NCI-H1436 treated with DMSO at 0.1 percent for 48 hours (cell line): ENCODE measurements at regions not wholly inside any gene's neighbourhood (a gene's known extent, or its start where the extent isn't known, plus 50 kb on each side); places are given as distances from the start of the nearest gene placed in this dataset.

ENCODE experiments used
- DNase-seq: peaks from one replicate; lab custom pipeline; 2025; lab: John Stamatoyannopoulos, UW

DNA sequence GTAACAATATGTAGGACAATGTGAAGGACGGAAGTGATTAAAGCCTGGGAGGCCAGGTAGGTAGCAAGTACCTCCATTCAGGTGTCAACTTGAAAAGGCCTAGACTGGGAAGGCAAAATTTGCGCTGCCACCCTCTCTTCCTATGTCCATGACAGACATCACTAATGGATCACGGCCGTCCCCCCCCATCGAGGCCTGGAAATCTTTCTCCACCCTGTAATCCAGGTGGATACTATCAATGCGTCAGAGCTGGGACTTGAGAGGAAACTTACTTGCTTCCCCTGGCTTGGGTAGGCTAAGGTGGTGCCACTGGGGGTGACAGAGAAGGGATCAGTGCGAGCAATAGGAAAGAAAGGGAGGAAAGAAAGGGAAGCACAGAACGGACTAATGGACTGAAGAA, 156.1 kb downstream of the SALL1 start:
- no peak for DNase-seq

DNA sequence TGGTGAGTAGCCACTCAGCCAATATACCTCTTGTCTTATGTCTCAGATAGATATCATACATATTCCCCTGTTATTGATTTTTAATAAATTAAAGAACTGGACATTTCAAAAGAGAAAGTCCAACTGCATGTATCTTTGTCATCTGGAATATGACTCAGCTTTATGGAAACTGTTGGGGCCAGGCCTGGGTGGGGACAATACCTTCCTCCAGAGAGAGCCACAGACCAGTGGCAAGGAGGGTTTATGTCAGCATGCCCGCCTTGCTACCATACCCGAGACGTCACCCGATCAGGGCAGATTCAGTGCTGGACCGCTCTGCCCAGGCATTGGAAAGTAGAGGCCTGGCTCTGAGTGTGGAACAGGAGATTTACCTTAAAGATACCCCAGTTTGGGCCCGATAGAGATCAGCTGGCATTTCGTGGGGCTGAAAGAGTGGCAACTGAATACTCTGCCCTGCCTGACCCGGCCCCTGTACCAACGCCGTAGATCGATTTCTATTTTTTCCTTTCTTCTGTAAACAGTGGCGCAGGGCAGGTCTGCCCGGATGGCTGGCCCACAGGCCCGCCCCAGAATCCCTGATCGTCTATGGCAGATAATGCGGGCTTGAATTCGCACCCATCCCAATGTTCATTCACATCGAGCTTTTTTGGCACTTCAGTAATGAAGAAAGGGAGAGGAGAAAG, 158.6 kb downstream of the SALL1 start:
- no peak for DNase-seq

DNA sequence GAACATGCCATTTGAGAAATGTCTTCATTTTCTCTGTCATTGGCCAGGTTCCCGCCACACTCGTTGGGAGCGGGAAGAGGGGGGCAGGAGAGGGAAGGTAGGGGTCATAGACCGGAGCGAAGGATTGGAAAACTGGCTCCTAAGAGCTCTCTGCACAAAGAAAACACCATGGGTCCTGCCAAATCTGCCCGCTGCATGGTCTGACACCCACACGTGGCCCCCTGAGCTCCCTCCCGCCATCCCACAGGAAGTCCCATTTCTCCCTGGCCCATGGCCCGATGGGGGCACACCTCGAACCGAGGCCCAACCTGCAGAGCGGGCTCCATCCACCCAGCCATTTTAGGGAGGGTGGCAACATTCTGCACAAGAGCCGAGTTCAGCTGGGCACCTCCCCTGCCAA, 159.6 kb downstream of the SALL1 start:
- no peak for DNase-seq

DNA sequence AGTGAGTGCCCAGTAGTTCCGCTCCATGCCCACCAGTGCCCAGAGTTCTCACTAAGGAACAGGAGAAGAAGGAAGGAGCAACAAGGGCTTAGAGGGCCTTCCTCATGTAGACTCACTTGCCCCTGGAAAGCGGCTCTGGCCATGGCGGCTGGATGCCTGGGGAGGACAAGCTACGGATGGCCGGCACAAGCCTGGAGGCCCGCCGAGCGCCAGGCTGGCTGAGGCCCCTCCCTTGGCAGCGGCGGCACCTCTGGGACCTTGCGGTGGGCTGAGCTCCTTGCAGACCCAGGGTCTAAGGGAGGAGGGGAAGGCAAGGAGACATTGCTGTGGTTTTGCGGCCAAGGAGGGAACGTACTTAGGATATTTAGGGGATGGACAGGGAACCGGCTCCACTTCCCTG, 160.1 kb downstream of the SALL1 start:
- no peak for DNase-seq

DNA sequence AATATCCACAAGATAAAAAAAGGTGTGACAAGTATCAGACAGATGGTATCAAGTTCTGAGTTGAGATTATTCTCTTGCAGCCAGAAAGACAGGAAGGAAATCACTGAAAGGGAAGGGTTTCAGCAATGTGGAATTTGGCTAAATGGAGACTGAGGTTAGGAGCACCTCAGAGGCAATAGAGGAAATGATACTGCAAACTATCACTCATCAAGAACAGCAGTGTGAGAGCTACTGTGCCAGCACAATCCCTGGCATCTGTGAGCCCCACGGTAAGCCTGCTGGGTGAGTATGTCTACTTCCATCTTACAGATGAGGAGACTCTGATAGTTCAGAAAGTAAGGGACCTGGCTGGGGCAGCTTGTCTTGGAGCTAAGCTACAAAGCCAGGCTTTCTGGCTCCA, 162.0 kb downstream of the SALL1 start:
- DNase-seq = no peak

DNA sequence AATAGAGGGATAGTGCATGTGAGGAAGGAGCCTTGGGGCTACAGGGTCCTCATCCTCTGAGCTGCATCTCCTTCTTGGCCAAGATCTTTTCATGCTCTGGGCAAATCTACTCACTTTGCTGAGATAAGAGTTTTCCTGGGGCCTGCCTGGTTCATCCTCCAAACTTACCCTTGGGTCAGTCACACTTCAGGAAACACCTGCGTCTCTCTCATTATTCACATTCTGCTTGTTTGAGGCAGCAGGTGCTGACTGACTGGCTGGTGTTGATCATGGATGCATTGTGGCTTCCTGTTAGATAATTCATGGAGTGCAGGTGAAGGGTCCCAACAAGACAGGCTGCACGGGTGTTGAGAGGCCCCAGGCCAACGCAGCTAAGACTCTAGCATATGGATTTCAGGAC, 162.6 kb downstream of the SALL1 start:
- DNase-seq = no peak

DNA sequence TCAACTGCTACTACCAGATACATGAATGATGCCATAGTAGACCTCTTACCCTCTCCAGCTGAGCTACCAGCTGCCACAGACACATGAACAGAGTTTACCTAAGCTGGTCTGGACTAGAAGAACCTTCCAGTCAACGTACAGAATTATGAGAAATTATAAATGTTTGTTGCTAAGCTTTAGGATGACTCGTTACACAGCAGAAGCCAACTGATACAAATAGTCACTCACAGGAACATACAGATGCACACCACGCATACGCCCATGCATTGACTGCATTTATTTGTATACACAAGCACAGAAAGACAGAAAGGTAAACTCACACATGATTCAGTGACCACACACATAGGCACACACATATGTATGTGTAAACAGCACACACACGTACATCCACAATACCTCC, 164.6 kb downstream of the SALL1 start:
- DNase-seq = no peak

DNA sequence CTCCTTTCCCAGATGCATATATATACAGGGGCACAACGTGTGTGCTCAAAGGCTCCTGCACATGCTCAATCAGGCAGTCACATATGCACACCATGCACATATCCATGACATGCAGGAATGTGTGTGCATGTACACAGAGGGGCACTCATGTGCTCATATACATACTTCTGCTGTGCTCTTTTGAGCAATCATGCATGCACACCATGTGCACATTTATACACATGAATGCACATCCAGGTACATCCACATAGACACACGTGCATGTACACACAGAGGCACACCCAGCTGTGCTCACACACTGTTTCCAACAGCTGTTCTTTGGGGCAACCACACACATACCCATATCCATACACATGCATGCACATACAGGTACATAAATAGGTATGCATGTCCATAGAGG, 165.3 kb downstream of the SALL1 start:
- no peak for DNase-seq

DNA sequence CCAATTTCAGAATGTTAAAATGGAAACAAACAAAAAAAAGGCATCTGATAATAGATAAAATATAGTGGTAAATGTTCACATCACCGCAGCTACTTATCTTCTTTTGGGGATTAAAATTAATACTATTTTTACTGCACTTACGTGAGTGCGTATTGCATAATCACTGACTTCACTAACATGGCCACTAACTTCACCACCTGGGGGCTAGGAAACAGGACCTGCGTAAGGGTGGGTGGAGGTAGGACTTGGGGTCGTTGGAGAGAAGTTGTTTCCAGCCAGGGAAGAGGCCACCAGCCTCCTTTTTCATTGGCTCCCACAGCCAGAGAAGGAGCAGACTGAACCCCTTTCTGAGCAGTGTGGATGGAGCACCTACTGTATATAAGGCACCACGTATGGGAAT, 166.4 kb downstream of the SALL1 start:
- no peak for DNase-seq

DNA sequence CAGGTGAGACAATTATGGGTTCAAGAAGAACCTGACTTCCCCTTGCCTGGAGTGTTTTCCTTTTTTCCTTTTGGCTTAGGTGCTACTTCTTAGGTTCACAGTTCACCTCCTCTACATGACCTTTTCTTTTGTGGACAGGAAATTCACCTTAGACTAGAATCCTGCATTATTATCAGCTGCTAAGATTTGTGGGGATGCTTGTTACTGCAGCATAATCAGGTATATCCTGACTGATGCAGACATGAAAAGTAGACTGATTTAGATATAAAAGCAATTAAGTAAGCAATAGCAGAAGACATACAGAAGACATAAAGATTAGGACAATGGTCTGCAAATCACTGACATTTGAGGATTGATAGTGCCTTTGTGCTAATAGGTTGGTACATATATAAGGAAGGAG, 168.3 kb downstream of the SALL1 start:
- no peak for DNase-seq

DNA sequence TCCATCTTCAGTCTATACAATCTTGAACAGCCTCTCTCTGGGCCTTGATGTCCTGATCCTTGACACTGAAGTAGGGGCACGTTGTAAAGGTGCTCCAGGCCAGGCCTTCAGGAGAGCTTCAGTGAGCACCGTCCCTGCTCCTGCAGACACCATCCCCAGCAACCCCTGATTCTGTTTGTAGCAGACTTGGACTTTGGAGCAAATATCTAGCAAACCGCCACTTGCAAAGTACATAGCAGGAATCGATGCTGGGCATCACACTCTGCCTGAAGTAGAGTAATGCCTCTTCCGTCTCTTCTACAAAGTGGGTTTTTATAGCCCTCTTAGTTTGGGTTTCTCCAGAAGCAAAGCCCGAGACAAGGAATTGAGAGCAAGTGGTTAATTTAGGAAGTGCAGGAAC, 169.1 kb downstream of the SALL1 start:
- no peak for DNase-seq

DNA sequence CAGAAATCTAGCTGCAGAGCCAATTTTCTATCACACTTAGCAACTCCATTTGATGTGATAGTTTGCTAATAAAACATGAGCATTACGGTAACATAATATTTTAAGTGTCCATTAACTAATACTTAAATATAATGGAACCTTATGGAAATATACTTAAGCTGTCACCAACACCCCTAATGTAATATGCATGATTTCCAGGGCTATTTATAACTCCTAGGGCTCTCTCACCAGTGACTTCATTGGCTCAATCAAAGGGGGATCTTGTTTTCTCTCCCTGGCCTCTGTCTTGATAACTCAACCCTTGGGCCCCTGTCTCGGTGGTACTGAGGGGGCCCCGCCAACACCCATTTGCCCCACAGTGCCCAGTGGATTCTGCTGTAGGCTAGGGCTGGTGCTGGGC, 170.4 kb downstream of the SALL1 start:
- no peak for DNase-seq

DNA sequence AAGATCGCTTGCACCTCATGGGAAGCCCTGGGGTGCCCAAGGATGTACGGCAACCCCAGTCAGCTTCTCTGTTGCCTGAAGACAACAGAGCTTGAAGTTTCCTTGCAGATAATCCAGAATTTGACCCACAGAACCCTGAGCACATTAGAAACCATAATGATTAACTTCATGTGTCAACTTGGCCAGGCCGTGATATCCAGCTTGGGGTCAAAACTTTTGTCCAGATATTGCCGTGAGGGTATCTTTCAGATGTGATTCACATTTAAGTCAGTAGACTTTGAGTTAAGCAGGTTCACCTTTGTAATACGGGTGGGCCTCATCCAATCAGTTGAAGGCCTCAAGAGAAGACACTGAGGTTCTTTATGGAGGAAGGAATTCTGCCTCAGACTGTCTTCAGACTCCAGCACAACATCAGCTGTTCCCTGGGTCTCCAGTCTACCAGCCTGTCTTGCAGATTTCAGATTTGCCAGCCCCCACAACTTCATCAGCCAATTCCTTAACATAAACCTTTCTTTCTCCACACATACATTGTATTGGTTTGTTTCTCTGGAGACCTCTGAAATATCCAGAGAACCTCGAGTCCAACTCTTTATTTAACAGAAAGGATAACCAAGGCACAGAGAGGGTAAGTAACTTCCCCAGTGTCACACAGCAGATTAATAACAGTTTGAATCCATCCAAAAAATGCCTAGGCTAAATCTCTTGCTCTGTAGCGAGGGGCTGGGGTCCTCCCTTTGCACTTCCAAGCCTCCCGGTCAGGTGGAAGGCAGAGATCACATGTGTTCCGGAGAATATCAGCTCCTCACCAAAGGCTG, 171.1 kb downstream of the SALL1 start:
- no peak for DNase-seq

DNA sequence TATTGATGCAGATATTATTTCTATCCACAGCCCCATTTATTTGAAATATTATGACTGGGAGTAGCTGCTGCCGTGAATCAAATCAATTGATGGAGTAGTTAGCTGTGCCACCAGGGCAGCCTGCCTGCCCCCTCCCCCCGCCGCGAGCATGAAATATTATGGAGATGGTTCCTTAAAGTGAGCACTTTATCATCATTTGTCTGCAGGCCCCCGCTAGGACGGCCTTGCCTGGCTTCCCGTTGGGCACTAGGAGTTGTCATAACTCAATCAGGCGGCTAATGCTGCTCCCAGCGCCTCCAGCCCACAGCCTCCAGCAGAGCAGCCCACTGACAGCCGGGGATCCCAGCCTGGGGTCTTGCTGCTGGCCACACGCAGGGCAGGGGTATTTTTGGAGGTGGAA, 173.9 kb downstream of the SALL1 start:
- DNase-seq = no peak

DNA sequence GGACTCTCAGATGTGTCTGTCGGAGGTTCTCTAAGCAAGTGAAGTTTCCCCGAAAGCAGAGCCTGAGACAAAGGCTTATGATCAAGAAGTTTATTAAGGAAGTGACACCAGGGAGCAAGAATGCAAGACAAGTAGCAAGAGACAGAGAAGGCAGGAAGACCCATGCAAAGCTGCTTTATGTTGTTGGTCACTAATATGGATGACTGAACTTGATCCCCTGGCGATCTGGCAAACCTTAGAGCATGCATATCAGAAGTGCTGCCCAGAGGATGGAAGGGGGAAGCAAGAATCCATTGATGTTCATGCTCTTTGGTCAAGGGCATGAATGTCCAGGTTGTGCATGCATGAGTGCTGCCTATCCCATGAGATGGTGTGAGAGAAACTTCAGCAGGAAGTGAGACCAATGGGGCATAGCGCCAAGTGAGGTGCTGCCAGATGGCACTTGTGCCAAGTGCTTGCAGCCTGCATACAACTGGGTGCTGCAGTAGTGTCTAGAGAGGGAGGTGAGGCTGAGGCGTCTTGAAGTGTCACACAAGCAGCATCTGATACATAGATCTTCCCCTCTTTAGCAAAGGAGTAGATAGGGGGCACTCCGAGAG, 176.5 kb downstream of the SALL1 start:
- no peak for DNase-seq

DNA sequence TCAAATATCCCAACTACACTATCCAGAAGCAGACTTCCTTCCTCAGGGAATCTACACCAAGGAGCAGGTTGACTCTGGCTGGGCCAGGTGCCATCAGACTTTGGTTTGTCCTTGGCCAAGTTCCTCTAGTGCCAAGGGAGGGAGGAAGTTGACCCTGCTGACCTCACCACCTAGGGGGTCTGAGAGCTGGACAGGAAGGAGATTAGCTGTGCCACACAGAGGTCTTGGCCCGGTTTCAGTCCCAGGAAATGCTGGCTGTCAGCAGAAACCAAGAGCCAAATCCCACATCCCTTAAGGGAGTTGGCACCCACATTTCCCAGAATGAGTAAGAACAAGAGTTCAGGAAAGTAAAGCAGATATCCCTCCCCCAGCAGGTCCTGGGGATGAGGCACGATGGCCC, 178.2 kb downstream of the SALL1 start:
- no peak for DNase-seq

DNA sequence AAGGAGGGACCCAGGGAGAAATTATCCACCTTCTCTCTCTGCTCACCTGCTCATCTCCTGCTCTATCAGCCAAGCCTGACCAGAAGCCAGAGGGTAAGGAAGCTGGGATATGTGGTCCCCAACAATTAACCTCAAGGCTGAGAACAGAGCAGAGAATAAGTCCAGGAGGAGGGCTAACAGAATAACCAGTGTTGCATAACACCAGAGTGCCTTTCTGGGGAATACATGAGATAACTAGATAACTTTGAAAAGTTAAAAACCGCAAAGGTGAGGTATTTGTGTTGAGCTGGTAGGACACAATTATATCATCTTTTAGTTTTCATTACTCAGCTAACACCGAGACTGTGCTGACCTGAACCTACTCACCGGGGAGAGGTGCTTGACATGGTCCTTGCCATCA, 180.8 kb downstream of the SALL1 start:
- DNase-seq = no peak

DNA sequence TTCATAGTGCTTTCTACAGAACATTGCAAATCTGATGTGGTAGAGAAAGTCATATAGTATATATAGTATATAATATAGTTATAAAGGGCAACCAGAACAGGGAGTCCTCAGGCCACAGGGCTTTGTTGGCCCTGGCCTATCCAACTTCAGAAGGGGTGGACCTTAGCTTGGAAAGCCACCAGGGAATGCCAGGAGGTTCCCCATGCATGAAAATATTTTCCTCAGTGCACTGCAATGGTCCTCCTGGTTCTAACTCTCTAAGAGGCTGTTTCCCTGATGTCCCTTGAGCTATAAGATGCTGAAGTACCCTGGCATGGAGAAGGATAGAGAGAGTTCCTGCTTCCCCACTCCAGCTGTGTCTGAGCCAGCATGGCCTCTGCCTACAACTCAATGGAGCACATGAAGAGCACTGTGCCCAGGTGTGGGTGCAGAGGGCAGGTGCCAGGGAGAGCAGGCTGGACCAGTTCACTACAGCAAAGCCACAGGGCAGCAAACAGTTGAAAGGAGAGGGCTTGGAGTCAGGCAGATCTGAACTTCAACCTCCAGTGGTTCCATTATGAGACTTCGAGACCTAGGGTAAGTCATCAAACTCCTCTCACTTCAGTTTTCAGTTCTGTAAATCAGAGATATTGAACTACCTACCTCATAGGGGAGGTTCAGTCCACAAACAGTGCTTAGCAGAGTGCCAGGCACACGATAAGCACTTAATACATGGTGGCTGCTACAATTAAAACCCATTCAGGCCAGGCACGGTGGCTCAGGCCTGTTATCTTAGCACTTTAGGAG, 183.1 kb downstream of the SALL1 start:
- no peak for DNase-seq

DNA sequence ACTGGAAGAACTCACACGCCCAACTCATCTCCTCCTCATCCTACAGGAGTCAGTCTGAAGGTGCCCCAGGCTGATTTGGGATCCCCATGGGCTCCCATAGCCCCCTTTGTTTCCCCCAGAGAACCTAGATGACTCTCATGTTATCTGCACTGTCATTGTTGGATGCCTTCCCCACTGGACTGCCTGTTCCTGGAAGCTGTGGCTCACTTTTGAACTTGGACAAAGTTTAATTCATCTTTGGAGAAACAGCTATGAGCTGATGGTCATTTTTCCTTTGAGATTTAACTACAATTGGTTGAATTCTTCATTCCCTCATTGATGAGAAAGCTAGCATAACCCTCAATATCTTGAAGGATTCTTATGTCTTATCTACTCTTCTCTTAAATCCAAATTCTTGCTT, 186.6 kb downstream of the SALL1 start:
- no peak for DNase-seq

DNA sequence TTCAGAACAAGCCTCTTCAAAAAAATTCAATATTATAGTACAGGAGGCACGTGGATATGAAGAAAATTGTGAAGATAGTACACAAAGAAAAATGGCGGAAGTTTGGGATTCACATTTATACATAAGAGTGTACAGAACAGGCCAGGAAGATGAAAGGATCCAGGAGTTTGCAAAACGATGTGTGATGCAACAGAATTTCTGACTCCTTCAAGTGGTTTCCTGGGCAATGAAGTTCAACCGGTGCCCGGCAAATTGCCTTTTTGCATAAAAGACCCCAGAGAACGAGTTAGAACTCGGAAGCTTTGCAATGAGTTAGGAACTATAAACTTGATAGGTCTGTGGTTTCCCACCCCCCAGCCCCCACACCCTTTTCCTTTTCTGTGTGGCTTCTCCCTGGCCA, 189.1 kb downstream of the SALL1 start:
- no peak for DNase-seq

DNA sequence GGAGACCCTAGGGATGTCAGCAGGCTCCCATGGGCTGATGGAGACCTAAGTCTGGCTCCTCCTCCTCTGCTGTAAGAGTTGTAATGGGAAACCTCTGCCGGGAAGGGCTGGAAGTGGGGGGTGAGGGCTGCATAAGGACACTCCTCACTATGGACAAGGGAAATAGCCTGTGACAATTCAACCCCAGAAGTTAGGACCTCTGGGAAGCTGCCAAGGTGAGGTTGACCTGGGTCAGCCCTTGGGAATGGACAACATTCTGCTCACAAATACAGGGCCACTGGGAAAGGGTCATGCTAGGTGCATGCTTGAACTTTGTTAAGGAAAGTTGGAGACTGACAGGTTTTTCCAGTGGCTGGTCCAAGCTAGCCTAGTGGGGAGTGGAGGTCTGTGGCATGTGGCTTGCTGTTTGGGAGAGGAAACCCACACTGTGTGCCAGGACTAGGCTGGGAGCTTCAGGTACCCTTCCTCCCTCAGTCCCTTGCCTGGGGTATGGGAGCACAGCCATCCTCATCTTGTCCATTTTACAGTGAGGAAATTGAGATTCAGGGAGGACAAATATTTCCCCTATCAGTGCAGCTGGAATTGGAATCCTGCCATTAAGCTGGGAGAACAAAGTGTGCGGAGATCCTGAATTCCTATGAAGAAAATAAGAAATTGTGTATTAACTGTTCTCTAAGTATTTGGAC, 190.4 kb downstream of the SALL1 start:
- no peak for DNase-seq

DNA sequence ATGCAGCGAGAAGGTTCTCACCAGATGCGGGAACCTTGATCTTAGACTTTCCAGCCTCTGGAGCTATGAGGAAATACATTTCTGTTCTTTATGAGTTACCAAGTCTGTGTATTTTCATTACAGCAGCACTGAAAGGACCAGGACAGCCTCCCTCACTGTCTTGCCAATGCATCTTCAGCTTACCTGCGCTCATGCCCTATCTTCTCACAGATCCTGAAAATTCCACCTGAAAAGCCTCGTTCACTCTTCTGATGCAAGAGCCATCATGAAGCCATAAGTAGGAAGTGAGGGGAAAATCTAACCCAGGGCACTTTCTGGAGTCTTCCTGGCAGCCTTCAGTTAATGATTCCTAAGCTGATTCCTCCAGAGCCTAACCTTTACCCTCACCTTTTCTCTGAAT, 194.0 kb downstream of the SALL1 start:
- DNase-seq = no peak
